ENCODE measurements at regions not wholly inside any gene's neighbourhood (a gene's known extent, or its start where the extent isn't known, plus 50 kb on each side); places are given as distances from the start of the nearest gene placed in this dataset.

DNA sequence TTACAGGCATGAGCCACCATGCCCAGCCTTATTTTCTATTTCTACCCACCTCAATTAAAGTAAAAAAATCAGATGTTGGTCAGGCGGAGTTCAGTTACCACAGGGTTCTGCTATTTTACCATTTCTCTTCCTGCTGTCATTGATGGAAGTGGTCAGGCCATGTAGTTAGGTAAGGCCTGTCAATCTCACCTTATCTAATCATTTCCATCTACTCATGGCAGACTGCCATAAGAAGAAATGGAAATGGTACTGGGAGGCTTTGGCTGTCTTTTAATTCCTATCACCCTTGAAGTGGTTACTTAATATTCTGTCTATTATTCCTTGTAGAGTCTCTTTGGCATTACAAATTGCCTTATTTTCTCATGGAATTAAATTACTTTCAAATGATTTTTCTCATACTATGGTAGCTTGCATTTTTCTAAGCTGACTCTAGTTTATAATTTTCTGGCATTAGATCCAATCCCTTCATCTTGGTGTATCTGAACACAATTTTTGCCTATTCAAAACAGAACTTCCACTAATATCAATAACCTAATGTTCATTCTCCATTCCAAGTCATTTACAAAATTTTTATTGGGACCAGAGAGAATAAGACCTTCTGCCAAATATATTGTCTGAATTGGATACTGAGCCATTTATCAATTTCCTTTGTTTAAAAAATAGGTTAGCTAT is 198.7 kb downstream of the DACT1 start:
- no peak overlapping the region for H2AK5ac ChIP-seq (ENCODE audit: low read depth, low read length)
- H3K27me3 ChIP-seq (replicated peaks in 1 of 4; ENCODE audit: control insufficient read depth in 3 of 4, extremely low read depth in 1 of 4, insufficient read depth in 3 of 4, low read length in 3 of 4) = no peaks in the 10 kb centered on the region
- H3K56ac ChIP-seq (replicated peaks; ENCODE audit: insufficient read length, low read depth, low read length) = no peak overlapping the region
- no peak overlapping the region for H3K27ac ChIP-seq (ENCODE audit: low read depth, low read length)
- POLR2A ChIA-PET (ENCODE audit: partially characterized antibody) = no interaction called here
- H2AFZ ChIP-seq (ENCODE audit: low read length) = no peak overlapping the region
- no peak overlapping the region for H3K4me2 ChIP-seq (ENCODE audit: insufficient read depth in 1 of 2, low read depth in 2 of 2, low read length in 2 of 2)
- peaks cover 0 to 8% of the 10 kb centered on the region in 2 experiments; a peak in 1 of 4 replicates for H3K9me3 ChIP-seq (ENCODE audit: insufficient read depth in 2 of 2, low read depth in 1 of 2, low read length in 1 of 2)
- H3K4me1 ChIP-seq (replicated peaks in 1 of 4; ENCODE audit: control insufficient read depth in 3 of 4, insufficient read depth in 4 of 4, low read length in 3 of 4) = no peaks in the 10 kb centered on the region
- H2BK5ac ChIP-seq (ENCODE audit: low read depth, low read length) = no peak overlapping the region
- no peak overlapping the region for H2BK20ac ChIP-seq (ENCODE audit: low read length)
- DNase-seq (ENCODE audit: low read depth in 1 of 2, low spot score in 2 of 2) (no peak), FAIRE-seq (no peak)
- no peak for TF ChIP-seq KDM4A (IDR thresholded peaks at IDR 0.05; ENCODE audit: low read depth, low read length, severe bottlenecking)
- no peak for TF ChIP-seq RXRA (IDR thresholded peaks at IDR 0.05; ENCODE audit: insufficient read depth, low read depth, low read length)
- TF ChIP-seq RBBP5 (IDR thresholded peaks at IDR 0.05; ENCODE audit: borderline replicate concordance, low read depth, low read length) = no peak
- no peak for TF ChIP-seq POLR2A (IDR thresholded peaks at IDR 0.05; ENCODE audit: control extremely low read depth in 1 of 2, low read depth in 2 of 2, low read length in 2 of 2)
- no peak for TF ChIP-seq ATF2 (IDR thresholded peaks at IDR 0.05; ENCODE audit: low read length)
- TF ChIP-seq SIX5 (IDR thresholded peaks at IDR 0.05; ENCODE audit: low read depth, low read length) = no peak
- no peak for TF ChIP-seq CHD1 (IDR thresholded peaks at IDR 0.05; ENCODE audit: low read depth, low read length)
- no peak for TF ChIP-seq ZNF274 (IDR thresholded peaks at IDR 0.05; ENCODE audit: borderline replicate concordance, extremely low read depth, low read length)
- TF ChIP-seq SP4 (IDR thresholded peaks at IDR 0.05; ENCODE audit: low read length) = no peak
- no peak overlapping the region for H3K4ac ChIP-seq (replicated peaks; ENCODE audit: insufficient read length, low read depth, low read length)
- H4K8ac ChIP-seq (ENCODE audit: extremely low read depth, insufficient read depth, low read length) = no peak overlapping the region
- no peak overlapping the region for H2BK15ac ChIP-seq (ENCODE audit: low read length)
- no peaks in the 10 kb centered on the region for H3K36me3 ChIP-seq (ENCODE audit: control insufficient read depth in 2 of 4, insufficient read depth in 4 of 4, low read length in 3 of 4)
- no peak overlapping the region for H3K9ac ChIP-seq (replicated peaks in 1 of 4; ENCODE audit: extremely low read depth in 1 of 4, low read depth in 3 of 4, low read length in 3 of 4)
- no peak overlapping the region for H3K4me3 ChIP-seq (ENCODE audit: extremely low read depth in 1 of 4, insufficient read depth in 2 of 4, low read depth in 3 of 4, low read length in 4 of 4)
- no peak overlapping the region for H4K91ac ChIP-seq (replicated peaks; ENCODE audit: insufficient read length, low read length)
- no peak overlapping the region for H3K23ac ChIP-seq (ENCODE audit: insufficient read length)
- CTCF ChIA-PET (ENCODE audit: partially characterized antibody) = interaction anchor here (0.6 to 2.8 kb wide), 4 partner anchors 9 to 280 kb away, joined by 3 to 17 read pairs (median 4); no protein-coding TSS in a partner anchor
- H2BK12ac ChIP-seq (ENCODE audit: low read depth, low read length) = no peak overlapping the region
- no peak overlapping the region for H2BK120ac ChIP-seq (replicated peaks; ENCODE audit: low read depth, low read length)
- no peaks in the 10 kb centered on the region for H4K20me1 ChIP-seq (replicated peaks in 1 of 2; ENCODE audit: control insufficient read depth in 1 of 2, insufficient read depth in 2 of 2, low read length in 2 of 2)
- no peaks in the 10 kb centered on the region for H3K23me2 ChIP-seq (ENCODE audit: low read depth, low read length)
- 93% methylated on average over 1 of the region's 1 CpG; no CpG with 5 or more reads in 1 of the 2 experiments for WGBS, 2 experiments (ENCODE audit: extremely low coverage in 1 of 2, insufficient coverage in 1 of 2, insufficient read length in 1 of 2, insufficient replicate concordance in 2 of 2, low coverage in 1 of 2, low lambda C conversion rate in 2 of 2, missing lambda C conversion rate in 1 of 2)
- H3K79me2 ChIP-seq (ENCODE audit: control insufficient read depth in 1 of 2, insufficient read depth in 2 of 2, low read length in 2 of 2) = no peaks in the 10 kb centered on the region
- H4K5ac ChIP-seq (ENCODE audit: insufficient read length, low read depth, low read length) = no peak overlapping the region
- H3K14ac ChIP-seq (ENCODE audit: insufficient read length) = no peak overlapping the region
- no peak overlapping the region for H3K18ac ChIP-seq (ENCODE audit: extremely low read depth, low read length)
- no peaks in the 10 kb centered on the region for H3K79me1 ChIP-seq (ENCODE audit: low read depth, low read length)
